RWPE1 (cell line): ENCODE measurements at regions not wholly inside any gene's neighbourhood (a gene's known extent, or its start where the extent isn't known, plus 50 kb on each side); places are given as distances from the start of the nearest gene placed in this dataset.

ENCODE experiments used
- CTCF ChIA-PET: fragments of 350-600 bp; sonication (Branson Sonifier 250); formaldehyde crosslinking; extraction: SDS; loops from one replicate; lab custom pipeline; 2021; lab: Yijun Ruan, JAX
- POLR2A ChIA-PET: fragments of 400-600 bp; formaldehyde crosslinking; extraction: SDS; loops from one replicate; lab custom pipeline; 2020; ENCODE audit warnings: antibody characterized with exemption; ENCODE audit not compliant: low non-redundant PET; lab: Yijun Ruan, JAX
- DNase-seq: peaks from one replicate; pipeline ENCODE4 v3.0.0; 2012; ENCODE audit warnings: low spot score
- H3K27ac ChIP-seq: fragments of 450-650 bp; 2 replicates; pipeline ENCODE4 v1.5.1; 2017
- TF ChIP-seq, protein P1 (sequence below): fragments of 450-650 bp; conservative IDR thresholded peaks from 2 replicates; pipeline ENCODE4 v1.5.1; 2017; ENCODE audit warnings: low read depth, mild to moderate bottlenecking

DNA sequence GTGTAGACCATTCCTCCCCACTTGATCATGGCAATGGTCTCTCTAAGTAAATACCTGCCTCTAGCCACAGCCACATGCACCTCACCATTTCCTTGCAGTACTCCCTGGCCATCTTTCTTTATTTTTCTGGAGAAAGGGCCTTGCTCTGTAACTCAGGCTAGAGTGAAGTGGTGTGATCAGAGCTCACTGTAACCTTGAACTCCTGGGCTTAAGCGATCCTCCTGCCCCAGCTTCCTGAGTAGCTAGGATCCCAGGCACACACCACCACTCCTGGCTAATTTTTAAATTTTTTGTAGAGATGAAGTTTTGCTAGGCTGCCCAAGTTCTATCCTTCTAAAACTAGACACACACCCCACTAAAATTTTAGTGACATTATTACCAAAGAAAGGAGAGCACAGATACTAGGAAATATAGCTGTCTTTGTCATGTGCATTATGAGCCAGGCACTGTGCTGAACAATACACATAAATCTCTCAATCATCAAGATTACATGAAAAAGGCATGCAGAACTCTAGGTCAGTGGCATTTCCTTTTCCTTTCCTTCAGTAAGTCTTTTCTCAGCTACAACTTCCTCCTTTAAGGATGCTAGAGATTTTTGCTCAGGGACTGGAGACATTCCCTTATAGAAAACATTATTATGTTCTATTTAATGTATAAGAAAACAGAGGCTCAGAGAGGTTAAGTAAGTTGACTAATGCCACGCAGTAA, 95.0 kb upstream of the SERBP1 start:
- POLR2A ChIA-PET = no interaction called here
- CTCF ChIA-PET = interaction anchor here (0.6 to 1.9 kb wide), 3 partner anchors 10 to 90 kb away, joined by 3 to 6 read pairs (median 3); no protein-coding TSS in a partner anchor
- TF ChIP-seq, protein P1, sequence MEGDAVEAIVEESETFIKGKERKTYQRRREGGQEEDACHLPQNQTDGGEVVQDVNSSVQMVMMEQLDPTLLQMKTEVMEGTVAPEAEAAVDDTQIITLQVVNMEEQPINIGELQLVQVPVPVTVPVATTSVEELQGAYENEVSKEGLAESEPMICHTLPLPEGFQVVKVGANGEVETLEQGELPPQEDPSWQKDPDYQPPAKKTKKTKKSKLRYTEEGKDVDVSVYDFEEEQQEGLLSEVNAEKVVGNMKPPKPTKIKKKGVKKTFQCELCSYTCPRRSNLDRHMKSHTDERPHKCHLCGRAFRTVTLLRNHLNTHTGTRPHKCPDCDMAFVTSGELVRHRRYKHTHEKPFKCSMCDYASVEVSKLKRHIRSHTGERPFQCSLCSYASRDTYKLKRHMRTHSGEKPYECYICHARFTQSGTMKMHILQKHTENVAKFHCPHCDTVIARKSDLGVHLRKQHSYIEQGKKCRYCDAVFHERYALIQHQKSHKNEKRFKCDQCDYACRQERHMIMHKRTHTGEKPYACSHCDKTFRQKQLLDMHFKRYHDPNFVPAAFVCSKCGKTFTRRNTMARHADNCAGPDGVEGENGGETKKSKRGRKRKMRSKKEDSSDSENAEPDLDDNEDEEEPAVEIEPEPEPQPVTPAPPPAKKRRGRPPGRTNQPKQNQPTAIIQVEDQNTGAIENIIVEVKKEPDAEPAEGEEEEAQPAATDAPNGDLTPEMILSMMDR = no peak
- H3K27ac ChIP-seq = no peak overlapping the region
- DNase-seq = no peak

DNA sequence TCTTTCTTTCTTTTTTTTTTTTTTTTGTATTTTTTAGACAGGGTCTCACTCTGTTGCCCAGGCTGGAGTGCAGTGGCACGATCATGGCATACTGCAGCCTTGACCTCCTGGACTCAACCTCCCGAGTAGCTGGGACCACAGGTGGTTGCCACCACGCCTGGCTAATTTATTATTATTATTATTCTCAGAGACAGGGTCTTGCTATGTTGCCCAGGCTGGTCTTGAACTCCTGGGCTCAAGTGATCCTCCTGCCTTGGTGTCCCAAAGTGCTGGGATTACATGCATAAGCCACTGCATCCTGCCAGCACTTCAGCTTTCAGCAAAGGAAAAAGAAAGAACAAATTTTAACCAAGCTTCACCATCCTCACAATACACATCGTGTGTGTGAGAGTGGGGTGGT, 97.9 kb upstream of the SERBP1 start:
- H3K27ac ChIP-seq = no peak overlapping the region
- ChIA-PET POLR2A (no interaction called here), CTCF (interaction anchor here (1.1 kb wide), 1 partner anchor 28 kb away, joined by 3 read pairs; no protein-coding TSS in a partner anchor)
- TF ChIP-seq, protein P1 = no peak
- DNase-seq = no peak

DNA sequence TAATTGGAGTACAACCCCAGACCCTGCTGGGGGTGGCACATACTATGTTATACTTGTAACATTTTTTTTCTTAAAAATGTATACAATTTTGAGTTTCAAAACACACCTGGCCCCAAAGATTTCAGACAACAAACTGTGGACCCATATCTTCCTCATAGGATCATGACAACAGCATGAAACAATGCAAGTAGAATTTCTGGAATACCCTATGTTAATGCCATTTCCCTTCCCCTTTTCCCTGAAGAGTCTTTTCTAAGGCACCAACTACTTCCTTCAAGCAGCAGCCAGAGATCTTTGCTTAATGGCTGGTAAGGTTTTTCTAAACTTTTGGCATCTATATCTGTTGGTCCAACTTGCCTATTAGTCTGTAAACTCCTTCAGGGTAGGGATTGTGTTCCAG, 99.9 kb upstream of the SERBP1 start:
- DNase-seq = no peak
- ChIA-PET POLR2A (no interaction called here), CTCF (interaction anchor here (0.7 kb wide), 1 partner anchor 146 kb away, joined by 3 read pairs; no protein-coding TSS in a partner anchor)
- H3K27ac ChIP-seq = no peak overlapping the region
- TF ChIP-seq, protein P1 = no peak

DNA sequence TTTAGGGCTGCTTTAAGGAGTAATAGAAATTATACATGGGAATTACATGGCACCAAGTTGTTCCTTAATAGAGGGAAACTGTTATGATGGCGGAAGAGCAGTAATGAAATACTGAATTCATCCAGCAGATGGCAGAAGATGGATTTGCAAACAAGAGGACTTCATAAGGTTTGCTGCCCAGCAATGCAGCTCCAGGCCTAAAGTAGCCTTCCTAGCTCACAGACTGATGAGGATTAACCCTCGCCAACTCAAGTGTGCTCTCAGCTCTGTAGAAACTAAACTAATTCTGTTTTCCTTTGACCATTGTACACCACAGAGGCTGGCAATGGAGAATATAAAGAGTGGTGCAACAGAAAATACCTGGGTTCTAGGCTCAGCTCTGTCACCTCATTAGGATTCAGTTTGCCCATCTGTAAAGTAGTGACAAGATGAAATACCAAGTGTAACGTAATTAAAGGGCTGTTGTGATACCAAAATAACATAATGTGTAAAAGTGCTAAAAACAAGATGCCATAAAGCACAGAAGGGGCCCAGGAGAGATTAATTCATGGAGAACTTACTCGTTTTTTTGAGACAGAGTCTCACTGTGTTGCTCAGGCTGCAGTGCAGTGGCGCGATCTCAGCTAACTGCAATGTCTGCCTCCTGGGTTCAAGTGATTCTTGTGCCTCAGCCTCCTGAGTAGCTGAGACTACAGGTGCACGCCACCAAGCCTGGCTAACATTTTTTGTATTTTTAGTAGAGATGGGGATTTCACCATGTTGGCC, 102.4 kb upstream of the SERBP1 start:
- POLR2A ChIA-PET = no interaction called here
- TF ChIP-seq, protein P1 = peak; percentile 78
- no peak overlapping the region for H3K27ac ChIP-seq
- peak; percentile 57 for DNase-seq
- CTCF ChIA-PET = interaction anchor here (0.5 to 1.2 kb wide), 4 partner anchors 47 to 585 kb away, joined by 3 to 10 read pairs (median 4); no protein-coding TSS in a partner anchor

DNA sequence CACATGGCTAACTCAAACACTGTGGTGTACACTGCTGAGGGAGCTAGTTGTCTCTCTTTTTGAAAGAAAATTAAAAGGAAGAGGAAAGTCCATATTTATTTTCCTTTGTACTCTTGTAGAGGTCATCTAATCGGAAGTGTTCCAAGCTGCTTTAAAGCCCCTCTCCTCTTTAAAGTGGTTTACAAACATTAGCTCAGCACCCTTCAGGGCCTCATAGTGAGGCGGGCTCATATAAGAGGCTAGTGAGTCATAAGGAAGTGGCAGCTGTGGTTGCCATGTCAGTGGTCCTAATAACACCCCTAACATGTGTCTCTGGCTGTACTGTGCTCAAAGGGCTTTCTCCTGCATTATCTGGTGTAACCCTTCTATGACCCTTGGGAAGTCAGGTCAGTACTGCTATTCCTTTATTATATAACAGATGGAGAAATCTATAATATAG, 104.4 kb upstream of the SERBP1 start:
- TF ChIP-seq, protein P1 = no peak
- DNase-seq = no peak
- no peak overlapping the region for H3K27ac ChIP-seq
- ChIA-PET CTCF (interaction anchor here (0.6 to 3.1 kb wide), 16 partner anchors 9 to 407 kb away, joined by 3 to 24 read pairs (median 4); partner anchors contain the start of gene GADD45A), POLR2A (no interaction called here)

DNA sequence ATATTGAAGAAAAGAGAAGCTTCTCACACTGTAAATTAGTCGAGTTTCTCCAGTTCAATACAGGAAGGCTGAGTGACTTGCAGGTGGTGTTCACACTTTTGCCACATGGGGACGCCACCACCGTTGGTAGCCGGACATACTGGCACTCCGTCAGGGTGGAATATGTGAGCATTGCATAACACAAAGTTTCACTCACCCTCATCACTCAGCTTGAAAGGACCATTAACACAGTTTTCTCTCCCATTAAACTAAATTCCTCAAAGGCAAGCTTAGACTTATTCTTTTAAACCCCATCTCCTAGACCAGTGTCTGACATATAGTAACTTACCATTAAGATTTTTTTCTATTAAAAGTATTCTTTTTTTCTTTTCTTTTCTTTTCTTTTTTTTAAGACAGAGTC, 105.3 kb upstream of the SERBP1 start:
- peak; percentile 84 for DNase-seq
- TF ChIP-seq, protein P1 = peak; percentile 99
- ChIA-PET CTCF (interaction anchor here (0.6 to 3.1 kb wide), 20 partner anchors 9 to 1100 kb away, joined by 3 to 24 read pairs (median 4); partner anchors contain the start of gene GADD45A), POLR2A (no interaction called here)
- peak overlapping the region; percentile 58 for H3K27ac ChIP-seq
